ENCODE measurements at regions not wholly inside any gene's neighbourhood (a gene's known extent, or its start where the extent isn't known, plus 50 kb on each side); places are given as distances from the start of the nearest gene placed in this dataset.

GRCh38 chr12:118714051-118714460 is 267.3 kb upstream of the SRRM4 start:
- no peak overlapping the region for H3K4me3 ChIP-seq (ENCODE audit: extremely low read depth in 1 of 4, insufficient read depth in 2 of 4, low read depth in 3 of 4, low read length in 4 of 4)
- H3K18ac ChIP-seq (ENCODE audit: extremely low read depth, low read length) = no peak overlapping the region
- H4K8ac ChIP-seq (ENCODE audit: extremely low read depth, insufficient read depth, low read length) = no peak overlapping the region
- H3K79me1 ChIP-seq (ENCODE audit: low read depth, low read length) = no peaks in the 10 kb centered on the region; the same call in 1 of the 2 replicates
- 18% methylated on average over 5 of the region's 5 CpGs; no CpG with 5 or more reads in 1 of the 2 experiments for WGBS, 2 experiments (ENCODE audit: extremely low coverage in 1 of 2, insufficient coverage in 1 of 2, insufficient read length in 1 of 2, insufficient replicate concordance in 2 of 2, low coverage in 1 of 2, low lambda C conversion rate in 2 of 2, missing lambda C conversion rate in 1 of 2)
- no peak overlapping the region for H3K9ac ChIP-seq (replicated peaks in 1 of 4; ENCODE audit: extremely low read depth in 1 of 4, low read depth in 3 of 4, low read length in 3 of 4)
- peak; percentile 10 to 74 for DNase-seq (ENCODE audit: low read depth in 1 of 2, low spot score in 2 of 2)
- H3K4me1 ChIP-seq (replicated peaks in 1 of 4; ENCODE audit: control insufficient read depth in 3 of 4, insufficient read depth in 4 of 4, low read length in 3 of 4) = no peaks in the 10 kb centered on the region; a peak in 1 of 7 replicates
- H4K91ac ChIP-seq (replicated peaks; ENCODE audit: insufficient read length, low read length) = no peak overlapping the region
- H3K23me2 ChIP-seq (ENCODE audit: low read depth, low read length) = no peaks in the 10 kb centered on the region
- no peaks in the 10 kb centered on the region for H3K27me3 ChIP-seq (replicated peaks in 1 of 4; ENCODE audit: control insufficient read depth in 3 of 4, extremely low read depth in 1 of 4, insufficient read depth in 3 of 4, low read length in 3 of 4)
- no peak overlapping the region for H2BK5ac ChIP-seq (ENCODE audit: low read depth, low read length)
- no peak overlapping the region for H3K23ac ChIP-seq (ENCODE audit: insufficient read length)
- ChIA-PET CTCF (ENCODE audit: partially characterized antibody) (interaction anchor here (0.6 to 5.9 kb wide), 23 partner anchors 9 to 1715 kb away, joined by 3 to 35 read pairs (median 4); no protein-coding TSS in a partner anchor), POLR2A (ENCODE audit: partially characterized antibody) (no interaction called here)
- no peaks in the 10 kb centered on the region for H3K79me2 ChIP-seq (ENCODE audit: control insufficient read depth in 1 of 2, insufficient read depth in 2 of 2, low read length in 2 of 2)
- no peak overlapping the region for H3K4ac ChIP-seq (replicated peaks; ENCODE audit: insufficient read length, low read depth, low read length)
- no peak overlapping the region for H2AFZ ChIP-seq (ENCODE audit: low read length)
- no peak overlapping the region for H3K14ac ChIP-seq (ENCODE audit: insufficient read length)
- no peak overlapping the region for H3K4me2 ChIP-seq (ENCODE audit: insufficient read depth in 1 of 2, low read depth in 2 of 2, low read length in 2 of 2)
- no peak overlapping the region for H4K5ac ChIP-seq (ENCODE audit: insufficient read length, low read depth, low read length)
- H3K36me3 ChIP-seq (ENCODE audit: control insufficient read depth in 2 of 4, insufficient read depth in 4 of 4, low read length in 3 of 4) = no peaks in the 10 kb centered on the region
- H3K56ac ChIP-seq (replicated peaks; ENCODE audit: insufficient read length, low read depth, low read length) = no peak overlapping the region
- H2BK15ac ChIP-seq (ENCODE audit: low read length) = no peak overlapping the region
- no peak overlapping the region for H3K27ac ChIP-seq (ENCODE audit: low read depth, low read length)
- TF ChIP-seq, protein P1, sequence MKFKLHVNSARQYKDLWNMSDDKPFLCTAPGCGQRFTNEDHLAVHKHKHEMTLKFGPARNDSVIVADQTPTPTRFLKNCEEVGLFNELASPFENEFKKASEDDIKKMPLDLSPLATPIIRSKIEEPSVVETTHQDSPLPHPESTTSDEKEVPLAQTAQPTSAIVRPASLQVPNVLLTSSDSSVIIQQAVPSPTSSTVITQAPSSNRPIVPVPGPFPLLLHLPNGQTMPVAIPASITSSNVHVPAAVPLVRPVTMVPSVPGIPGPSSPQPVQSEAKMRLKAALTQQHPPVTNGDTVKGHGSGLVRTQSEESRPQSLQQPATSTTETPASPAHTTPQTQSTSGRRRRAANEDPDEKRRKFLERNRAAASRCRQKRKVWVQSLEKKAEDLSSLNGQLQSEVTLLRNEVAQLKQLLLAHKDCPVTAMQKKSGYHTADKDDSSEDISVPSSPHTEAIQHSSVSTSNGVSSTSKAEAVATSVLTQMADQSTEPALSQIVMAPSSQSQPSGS (IDR thresholded peaks at IDR 0.05; ENCODE audit: low read length) = 0 out of 2 replicates have a peak, but pooled peaks have one; percentile 35
- peak; percentile 77 to 87 for TF ChIP-seq RAD21 (IDR thresholded peaks at IDR 0.05 in 1 of 2, conservative IDR thresholded peaks at IDR 0.05 in 1 of 2; ENCODE audit: low read depth in 2 of 2, low read length in 2 of 2)
- TF ChIP-seq SAP30 (IDR thresholded peaks at IDR 0.05; ENCODE audit: insufficient read depth, insufficient replicate concordance, low read length) = no peak
- TF ChIP-seq, protein P2, sequence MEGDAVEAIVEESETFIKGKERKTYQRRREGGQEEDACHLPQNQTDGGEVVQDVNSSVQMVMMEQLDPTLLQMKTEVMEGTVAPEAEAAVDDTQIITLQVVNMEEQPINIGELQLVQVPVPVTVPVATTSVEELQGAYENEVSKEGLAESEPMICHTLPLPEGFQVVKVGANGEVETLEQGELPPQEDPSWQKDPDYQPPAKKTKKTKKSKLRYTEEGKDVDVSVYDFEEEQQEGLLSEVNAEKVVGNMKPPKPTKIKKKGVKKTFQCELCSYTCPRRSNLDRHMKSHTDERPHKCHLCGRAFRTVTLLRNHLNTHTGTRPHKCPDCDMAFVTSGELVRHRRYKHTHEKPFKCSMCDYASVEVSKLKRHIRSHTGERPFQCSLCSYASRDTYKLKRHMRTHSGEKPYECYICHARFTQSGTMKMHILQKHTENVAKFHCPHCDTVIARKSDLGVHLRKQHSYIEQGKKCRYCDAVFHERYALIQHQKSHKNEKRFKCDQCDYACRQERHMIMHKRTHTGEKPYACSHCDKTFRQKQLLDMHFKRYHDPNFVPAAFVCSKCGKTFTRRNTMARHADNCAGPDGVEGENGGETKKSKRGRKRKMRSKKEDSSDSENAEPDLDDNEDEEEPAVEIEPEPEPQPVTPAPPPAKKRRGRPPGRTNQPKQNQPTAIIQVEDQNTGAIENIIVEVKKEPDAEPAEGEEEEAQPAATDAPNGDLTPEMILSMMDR (IDR thresholded peaks at IDR 0.05; ENCODE audit: control extremely low read depth in 1 of 3, insufficient read depth in 1 of 3, low read depth in 1 of 3, low read length in 3 of 3) = peak in 2 of 3 experiments; percentile 78 to 82; a peak in 3 of 4 replicates
- no peak for TF ChIP-seq HDAC2 (IDR thresholded peaks at IDR 0.05; ENCODE audit: borderline replicate concordance in 1 of 2, low read depth in 2 of 2, low read length in 2 of 2)
- peak; percentile 28; the same call in 1 of the 2 replicates for TF ChIP-seq YY1 (IDR thresholded peaks at IDR 0.05; ENCODE audit: low read depth, low read length)
- H4K20me1 ChIP-seq (replicated peaks in 1 of 2; ENCODE audit: control insufficient read depth in 1 of 2, insufficient read depth in 2 of 2, low read length in 2 of 2) = no peaks in the 10 kb centered on the region
- no peak overlapping the region for H2AK5ac ChIP-seq (ENCODE audit: low read depth, low read length)
- no peak overlapping the region for H2BK12ac ChIP-seq (ENCODE audit: low read depth, low read length)
- FAIRE-seq = peak; percentile 98
- no peak overlapping the region for H2BK20ac ChIP-seq (ENCODE audit: low read length)
- H3K9me3 ChIP-seq (ENCODE audit: insufficient read depth in 2 of 2, low read depth in 1 of 2, low read length in 1 of 2) = no peaks in the 10 kb centered on the region
- no peak overlapping the region for H2BK120ac ChIP-seq (replicated peaks; ENCODE audit: low read depth, low read length)
